ENCODE measurements at regions not wholly inside any gene's neighbourhood (a gene's known extent, or its start where the extent isn't known, plus 50 kb on each side); places are given as distances from the start of the nearest gene placed in this dataset.

- TF ChIP-seq FOXM1 (IDR thresholded peaks at IDR 0.05; ENCODE audit: borderline replicate concordance) (no peak), L3MBTL2 (conservative IDR thresholded peaks at IDR 0.05) (no peak), ELF4 (IDR thresholded peaks at IDR 0.05) (no peak), HDGF (IDR thresholded peaks at IDR 0.05; ENCODE audit: borderline replicate concordance) (no peak), ARNT (IDR thresholded peaks at IDR 0.05) (no peak)
Measured at GRCh38 chr2:139544186-139544851, 764.1 kb upstream of the NXPH2 start.
